HG03097 (cell line): ENCODE measurements at regions not wholly inside any gene's neighbourhood (a gene's known extent, or its start where the extent isn't known, plus 50 kb on each side); places are given as distances from the start of the nearest gene placed in this dataset.
"Not testable (repeated sequence)": the region's sequence is repeated elsewhere in the genome, so short reads cannot be mapped to it uniquely, and the experiment has no call there.

Source experiments
- ATAC-seq: cut with Tn5 transposase; IDR thresholded peaks from one replicate; pipeline ENCODE4 v1.9.1; 2021; ENCODE audit not compliant: unreplicated experiment, low FRiP score

DNA sequence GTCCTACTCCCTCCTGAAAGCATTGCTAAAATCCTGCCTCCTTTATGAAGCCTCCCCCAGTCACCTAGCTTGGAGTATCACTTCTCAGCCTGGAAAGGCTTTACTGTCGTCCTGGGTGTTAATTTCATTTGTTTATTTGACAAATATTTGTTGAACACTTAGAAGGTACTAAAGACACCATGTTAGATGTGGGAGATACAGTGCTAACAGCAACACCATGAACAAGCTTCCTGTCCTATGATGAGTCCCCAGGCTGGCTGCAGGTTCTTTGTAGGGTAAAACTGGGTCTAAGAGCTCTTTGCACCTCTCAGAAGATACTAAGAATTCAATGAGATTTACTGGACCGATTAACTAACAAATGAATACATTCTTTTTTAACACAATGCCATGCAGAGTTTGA is 109.2 kb upstream of the TMEM170B start:
- ATAC-seq, result no peak

DNA sequence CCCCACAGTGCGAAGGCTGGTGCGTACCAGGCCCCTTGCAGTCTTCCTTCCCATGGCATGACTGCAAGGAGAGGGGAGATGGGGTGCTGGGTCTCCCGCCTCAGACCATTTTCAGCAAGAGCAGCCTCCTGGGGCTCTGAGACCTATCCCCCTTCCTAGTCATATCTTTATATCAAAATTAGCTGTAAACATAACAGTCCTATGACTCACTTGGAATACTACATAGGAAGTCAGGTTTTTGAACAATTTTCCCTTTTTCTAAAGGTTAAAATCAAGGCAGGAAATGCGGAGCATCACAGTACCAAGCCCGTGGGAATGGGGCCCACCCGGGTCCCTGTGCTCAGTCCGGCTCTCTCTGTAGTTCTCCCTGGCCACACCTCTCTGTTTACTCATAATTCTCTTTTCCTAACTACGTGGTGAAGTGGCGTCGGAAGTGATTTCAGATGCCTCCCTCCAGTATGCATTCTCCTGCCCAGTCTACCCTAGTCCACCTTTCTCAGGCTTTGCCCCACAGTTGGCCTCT is 109.8 kb upstream of the TMEM170B start:
- no peak for ATAC-seq

DNA sequence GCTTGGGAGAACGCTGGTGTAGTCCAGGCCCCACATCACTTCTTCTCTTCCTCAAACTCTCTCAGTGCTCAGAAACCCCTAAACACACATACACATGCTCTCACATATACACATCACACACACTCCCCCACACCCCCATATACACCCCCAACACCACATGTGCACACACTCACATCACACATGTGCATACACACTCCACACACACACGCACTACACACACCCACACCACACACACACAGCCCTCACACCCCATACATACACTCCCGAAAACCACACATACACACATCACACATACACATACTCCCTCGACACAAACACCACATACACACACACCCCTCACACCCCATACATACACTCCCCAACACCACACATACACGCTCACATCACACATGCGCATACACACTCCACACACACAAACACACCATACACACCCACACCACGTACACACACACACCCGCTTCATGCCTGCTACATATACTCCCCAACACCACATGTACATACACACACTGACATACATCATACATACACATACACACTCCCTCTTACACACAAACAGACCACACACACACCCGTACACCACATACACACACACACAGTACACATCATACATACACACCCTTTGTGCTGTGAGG is 110.3 kb upstream of the TMEM170B start:
- ATAC-seq, result no peak

DNA sequence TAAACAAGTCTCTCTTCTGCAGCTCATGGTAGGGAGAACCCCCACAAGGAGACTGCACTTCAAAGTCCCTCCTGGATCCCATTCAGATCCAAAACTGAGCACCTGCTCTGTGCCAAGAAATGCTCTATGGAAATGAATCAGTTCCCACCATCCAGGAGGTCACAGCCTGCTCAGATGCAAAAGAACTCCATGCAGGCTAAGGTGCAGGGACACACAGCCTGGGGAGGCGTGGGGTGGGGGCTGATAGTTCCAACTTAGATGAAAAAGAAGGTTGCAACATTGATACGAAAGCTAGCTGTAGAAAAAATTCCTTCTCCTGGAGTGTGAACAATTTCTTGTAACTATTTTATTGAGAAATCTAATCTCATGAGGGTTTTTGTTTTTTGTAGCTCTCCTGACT is 111.0 kb upstream of the TMEM170B start:
- no peak for ATAC-seq

DNA sequence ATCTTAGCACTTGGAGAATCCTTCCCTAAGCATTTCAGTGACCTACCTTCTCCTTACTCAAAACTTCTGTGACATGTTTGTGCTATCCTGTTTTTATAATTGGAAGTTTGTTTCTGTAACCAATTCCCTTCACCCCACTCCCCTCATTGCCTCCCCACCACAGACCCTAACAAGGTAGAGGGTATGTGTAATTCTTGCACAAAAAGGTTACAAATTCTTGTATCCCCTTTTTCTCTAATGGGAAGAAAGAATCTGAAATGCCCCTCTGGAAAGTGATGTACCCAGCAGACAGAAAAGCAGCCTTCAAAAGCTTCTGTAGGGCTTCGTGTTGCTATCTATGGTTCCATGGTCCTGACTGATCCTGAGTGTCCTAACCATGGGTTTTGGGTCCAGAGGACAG is 111.7 kb upstream of the TMEM170B start:
- ATAC-seq, result no peak

DNA sequence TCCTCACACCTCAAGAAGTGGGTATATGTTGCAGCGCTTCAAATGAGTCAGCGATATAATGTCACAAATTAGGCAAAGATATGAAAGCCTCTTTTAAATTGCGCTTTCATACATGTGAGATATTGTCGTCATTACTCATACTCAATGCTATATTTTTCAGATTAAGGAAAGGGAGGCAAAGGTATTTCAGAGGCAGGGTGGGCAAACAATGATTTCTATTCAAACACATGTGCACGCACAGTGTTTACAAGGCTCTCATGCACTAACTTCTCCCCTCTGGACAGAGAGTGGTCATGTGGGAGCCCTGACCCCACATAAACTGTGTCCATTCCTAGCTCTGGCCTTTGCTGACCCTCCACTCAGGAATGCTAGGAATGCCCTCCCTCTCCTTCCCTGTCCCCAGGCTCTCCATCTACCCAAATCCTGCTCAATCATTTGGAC is 112.1 kb upstream of the TMEM170B start:
- ATAC-seq, result no peak

DNA sequence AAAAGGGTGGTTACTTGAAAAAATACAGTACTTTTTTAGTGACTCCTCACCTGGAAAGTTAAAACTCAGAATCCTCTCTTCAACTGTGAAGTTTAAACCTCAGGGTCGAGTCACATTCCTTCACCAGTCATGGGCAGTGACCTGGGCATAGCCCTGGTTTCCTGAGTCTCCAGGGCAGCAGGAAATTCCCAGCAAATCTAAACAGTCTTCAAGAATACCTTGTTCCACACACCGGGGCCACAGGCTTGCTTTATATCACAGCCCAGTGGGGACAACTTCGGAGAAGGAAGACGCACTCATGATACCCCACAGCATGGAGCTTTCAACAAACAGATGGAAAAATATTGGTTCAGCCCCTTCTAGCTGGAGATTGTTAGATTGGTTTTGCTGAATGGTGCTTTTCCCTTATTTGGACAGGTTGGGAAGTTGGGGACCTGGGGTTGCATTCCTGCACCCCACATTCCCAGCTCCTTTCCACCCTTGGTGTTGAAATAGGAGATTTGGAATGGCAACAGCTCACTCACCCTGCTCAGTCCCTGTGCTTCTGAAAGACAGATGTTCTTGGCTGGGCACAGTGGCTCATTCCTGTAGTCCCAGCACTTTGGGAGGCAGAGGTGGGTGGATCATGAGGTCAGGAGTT is 113.0 kb upstream of the TMEM170B start:
- ATAC-seq, result no peak

DNA sequence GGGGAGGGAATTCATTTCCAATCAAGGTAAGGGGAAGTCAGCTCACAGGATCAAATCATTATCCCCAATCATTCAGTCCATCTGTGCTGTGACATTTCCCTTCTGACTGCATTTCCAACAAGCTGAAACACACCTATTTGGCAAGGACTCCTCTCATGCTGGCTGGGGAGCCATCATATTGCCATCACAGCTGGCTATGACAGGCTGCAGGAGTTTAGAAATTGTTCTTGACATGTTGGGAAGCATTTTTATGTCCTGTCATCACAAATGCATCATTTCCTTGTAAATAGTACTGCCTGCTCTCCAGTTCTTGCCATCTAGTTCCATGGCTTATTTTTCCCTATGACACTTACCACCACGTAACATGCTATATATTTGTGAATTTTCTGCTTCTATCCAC is 113.9 kb upstream of the TMEM170B start:
- ATAC-seq, result no peak

DNA sequence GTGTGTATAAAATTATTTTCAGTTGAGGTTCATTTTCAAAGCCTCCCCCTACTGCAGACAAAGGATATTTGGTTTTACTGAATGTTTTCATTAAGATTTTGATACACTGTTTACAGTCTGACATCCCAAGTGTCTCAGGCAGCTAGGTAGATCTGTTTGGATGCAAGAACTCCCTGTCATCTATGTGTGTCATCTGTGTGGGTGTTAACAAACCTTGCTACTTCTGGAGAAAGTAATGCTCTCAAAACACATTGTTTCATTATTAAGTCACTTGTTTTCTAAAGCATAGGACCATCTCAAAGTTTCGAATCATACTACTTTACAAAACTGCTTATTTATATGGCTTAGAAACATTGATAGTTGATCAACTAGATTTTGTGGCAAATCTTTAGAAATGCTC is 114.5 kb upstream of the TMEM170B start:
- ATAC-seq, result no peak

DNA sequence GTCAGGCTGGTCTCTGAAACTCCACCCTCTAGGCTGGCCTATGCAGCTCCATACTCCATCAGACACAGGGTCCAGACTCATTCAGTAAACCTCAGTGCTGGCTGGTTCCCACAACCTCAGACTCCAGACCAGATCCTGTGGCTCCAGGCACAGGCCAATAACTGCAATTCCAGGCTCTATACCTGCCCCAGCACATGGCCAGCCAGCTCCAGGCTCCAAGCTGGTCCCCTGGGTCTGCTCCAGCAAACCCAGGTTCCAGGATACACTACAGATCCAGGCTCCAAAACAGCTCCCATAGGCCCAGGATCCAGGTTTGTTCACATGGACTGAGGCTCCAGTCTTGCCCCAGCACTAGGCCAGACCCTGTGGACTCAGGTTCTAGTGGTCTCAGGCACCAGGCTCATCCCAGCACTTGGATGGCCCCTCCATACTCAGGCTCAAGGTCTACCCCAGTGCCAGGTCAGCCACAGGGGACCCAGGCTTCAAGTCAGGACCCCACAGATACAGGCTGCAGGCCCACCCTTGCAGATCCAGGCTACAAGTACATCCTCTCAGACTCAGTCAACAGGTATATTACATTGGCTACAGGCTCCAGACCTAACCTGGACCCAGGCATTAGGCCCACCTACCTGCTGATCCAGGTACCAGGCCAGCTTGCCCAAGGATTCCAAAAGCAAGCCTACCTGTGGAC is 117.6 kb upstream of the TMEM170B start:
- ATAC-seq, result no peak

DNA sequence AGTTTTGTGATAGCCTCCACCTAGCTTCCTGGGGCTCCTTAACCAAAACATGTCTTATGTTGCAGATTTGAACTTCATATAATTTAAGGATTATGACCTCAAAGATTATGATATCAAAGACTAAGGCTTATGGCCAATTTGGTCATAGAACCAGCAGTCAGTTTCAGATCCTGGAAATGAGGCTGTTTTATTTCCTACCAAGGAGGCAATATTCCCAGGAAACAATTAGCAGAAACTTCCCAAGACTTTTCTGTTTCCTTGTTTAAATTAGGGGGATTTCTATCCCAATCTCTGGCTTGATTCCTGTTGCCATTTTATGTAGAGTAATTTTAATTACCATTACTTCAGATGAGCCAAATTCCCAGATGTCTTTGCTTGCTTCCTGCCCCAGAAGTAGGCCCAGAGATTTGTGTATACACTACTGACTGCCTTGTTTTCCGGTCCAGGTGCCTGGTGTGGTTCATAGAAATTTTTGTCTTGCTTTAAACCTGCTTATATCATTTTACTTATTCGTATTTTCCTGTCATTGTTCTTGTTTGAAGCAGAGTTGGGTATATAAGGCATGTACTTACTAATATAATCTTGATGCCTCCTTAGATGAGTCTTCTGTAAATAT is 119.2 kb upstream of the TMEM170B start:
- ATAC-seq, result no peak

DNA sequence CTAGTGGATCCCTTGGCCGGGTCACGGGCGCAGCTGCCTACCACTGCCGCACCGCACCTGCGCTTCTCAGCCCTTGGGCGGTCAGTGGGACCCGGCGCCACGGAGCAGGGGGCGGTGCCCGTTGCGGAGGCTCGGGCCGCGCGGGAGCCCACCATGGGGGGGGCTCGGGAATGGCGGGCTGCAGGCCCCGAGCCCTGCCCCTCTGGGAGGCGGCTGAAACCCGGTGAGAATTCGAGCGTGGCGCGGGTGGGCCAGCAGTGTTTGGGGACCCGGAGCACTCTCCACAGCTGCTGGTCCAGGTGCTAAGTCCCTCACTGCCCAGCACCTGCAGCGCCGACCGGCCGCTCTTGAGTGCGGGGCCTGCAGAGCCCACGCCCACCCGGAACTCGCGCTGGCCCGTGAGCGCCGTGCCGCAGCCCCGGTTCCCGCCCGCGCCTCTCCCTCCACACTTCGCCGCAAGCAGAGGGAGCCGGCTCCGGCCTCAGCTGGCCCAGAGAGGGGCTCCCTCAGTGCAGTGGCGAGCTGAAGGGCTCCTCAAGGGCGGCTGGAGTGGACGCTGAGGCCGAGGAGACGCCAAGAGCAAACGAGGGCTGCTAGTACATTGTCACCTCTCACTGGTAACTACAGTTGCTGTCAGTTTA is 120.5 kb upstream of the TMEM170B start:
- ATAC-seq, result no peak

DNA sequence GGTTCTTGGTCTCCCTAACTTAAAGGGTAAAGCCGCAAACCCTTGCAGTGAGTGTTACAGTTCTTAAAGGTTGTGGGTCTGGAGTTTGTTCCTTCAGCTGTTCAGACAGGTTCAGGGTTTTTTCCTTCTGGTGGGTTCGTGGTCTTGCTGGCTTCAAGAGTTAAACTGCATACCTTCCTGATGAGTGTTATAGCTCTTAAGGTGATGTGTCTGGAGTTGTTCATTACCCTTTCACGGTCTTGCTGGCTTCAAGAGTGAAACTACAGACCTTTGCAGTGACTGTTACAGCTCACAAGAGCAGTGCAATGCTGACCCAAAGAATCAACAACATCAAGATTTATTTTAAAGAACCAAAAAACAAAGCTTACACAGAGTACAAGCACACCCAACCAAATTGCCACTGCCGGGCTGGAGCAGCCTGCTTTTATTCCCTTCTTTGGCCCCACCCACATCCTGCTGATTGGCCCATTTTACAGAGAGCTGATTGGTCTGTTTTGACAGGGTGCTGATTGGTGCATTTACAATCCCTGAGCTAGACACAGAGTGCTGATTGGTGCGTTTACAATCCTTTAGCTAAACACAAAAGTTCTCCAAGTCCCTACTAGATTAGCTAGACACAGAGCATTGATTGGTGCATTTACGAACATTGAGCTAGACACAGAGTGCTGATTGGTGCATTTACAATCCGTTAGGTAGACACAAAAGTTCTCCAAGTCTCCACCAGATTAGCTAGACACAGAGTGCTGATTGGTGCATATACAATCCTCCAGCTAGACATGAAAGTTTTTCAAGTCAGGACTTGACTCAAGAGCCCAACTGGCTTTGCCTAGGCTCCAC is 121.2 kb upstream of the TMEM170B start:
- ATAC-seq, result not testable (repeated sequence)

DNA sequence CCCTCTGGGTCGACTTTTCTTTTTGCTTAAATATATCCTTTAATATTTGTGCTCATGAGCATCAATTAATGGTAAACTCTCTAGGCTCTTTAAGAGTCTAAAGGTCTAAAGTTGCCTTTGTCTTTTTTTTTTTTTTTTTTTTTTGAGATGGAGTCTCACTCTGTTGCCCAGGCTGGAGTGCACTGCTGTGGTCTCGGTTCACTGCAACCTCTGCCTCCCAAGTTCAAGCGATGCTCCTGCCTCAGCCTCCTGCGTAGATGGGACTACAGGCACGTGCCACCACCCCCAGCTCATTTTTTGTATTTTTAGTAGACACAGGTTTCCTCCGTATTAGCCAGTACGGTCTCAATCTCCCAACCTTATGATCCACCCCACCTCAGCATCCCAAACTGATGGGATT is 122.0 kb upstream of the TMEM170B start:
- ATAC-seq, result no peak

DNA sequence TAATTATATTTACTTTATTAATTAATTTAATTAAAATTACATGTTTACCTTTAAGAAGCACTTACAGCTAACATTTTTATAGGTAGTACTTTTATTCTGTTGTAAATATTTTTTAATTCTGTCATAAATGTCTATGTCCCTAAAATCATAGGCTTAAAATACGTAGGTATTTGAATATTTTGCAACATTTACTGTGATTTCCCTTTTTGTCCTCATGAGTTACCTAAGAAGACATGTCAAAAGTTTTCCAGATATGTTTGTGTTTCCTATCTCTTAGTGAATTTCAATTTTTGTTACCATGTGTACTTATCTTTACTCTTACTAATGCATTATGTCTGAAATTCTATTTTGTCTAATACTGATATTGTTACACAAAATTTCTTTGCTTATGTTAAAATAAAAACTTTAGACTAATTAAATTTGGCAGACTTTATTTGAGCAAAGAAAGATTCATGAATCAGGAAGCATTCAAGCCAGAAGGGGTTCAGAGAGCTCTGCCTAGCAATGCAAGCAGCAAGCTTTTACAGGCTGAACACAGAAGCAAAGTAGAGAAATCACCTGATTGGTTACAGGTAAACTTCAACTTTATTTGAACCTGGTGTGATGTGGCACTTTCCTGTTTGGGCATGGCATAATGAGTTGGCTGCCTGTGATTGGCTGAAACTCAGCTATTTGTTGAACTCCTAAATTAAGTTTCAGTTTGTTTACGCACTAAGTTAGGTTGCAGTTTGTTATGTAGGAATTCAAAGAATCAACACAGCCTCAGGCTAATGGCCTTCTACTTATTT is 123.2 kb upstream of the TMEM170B start:
- ATAC-seq, result no peak

DNA sequence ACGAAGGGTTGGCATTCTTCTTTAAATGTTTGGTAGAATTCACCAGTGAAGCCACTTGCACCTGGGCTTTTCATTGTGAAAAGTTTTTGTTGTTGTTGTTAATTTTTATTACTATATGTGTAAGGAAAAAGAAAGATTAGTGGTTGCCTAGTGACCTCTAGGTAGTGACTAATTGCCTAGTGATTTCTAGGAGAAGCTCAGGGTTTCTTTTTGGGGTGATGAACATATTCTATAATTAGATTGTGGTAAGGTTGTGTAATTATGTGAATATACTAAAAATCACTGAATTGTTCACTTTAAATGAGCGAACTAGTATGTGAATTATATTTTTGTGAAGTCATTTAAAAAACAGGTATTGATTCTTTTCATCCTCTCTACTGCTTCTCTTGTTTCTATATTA is 123.8 kb upstream of the TMEM170B start:
- no peak for ATAC-seq

DNA sequence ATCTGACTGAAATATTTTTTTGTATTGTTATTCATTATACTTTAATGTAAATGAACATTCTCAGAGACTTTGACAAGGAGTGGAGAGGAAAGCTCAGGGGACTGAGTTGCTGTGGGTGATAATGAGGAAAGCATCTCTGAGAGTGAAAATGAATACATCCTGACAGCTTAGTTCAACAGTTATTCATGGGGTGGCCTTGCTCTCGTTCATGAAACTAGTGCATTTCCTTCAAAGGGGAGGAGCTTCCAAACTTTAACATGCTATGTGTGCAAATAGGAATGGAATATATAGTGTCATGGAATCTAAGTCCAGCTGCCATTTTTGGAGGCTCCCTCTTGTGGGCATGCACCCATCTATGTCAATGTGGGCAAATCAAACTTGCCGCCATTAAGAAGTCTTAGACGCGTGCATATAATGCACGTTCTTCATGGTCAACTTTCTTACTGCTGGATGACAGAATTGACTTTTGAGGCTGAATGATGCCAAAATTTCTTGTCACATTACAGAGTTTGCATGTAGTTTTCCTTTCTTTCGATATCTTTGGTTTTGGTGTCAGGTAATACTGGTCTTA is 124.3 kb upstream of the TMEM170B start:
- ATAC-seq, result no peak

DNA sequence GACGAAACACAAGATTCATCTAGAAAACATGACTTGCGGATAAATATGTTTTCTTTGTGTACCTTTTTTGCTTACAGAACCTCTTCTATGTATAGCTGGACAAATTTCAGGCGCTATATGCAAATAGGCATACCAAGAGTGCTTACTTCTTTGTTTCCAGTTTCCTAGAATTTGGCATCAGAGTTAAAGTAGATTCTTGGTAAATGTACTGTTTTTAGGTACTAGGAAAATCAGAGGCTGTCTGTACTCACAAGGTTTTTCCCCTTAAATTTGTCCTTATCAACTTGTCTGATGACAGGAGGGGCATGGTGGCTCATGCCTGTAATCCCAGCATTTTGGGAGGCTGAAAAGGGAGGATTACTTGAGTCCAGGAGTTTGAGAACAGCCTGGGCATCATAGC is 124.9 kb upstream of the TMEM170B start:
- ATAC-seq, result no peak

DNA sequence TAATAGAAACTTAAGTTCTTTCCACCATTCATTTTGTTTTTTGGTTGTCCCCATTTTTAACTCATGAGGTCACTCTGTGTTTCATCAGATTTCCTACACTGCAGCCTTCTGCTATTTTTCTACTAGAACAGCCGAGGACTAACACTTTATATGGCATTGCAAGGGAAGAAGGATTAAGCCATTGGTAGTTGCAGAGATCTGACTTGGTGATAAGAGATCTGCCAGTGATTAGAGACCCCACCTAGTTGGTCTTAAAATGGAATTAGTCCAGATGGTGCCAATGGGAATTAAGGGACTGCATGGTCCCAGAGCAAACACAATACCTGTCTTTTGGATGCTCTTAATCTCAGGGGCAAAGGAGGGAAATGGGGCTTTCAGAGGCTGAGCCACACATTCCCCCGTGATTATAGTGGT is 125.5 kb upstream of the TMEM170B start:
- no peak for ATAC-seq
